CD14-positive monocyte (primary cell): ENCODE measurements at regions not wholly inside any gene's neighbourhood (a gene's known extent, or its start where the extent isn't known, plus 50 kb on each side); places are given as distances from the start of the nearest gene placed in this dataset.

Experiments used
- DNase-seq, 3 donors: peaks; one replicate each; pipeline ENCODE4 v3.0.0-alpha.2; 2011 to 2022
- H2AFZ ChIP-seq: 2 replicates; pipeline ENCODE4 v1.6.0; 2012; ENCODE audit warnings: mild to moderate bottlenecking, low read depth, low read length, inconsistent platforms; ENCODE audit not compliant: insufficient read depth, poor library complexity, severe bottlenecking
- H3K27ac ChIP-seq, 2 donors: 1 replicate in 1 of 2; 2 replicates in 1 of 2; pipeline ENCODE4 v1.5.1; 2012 to 2013; ENCODE audit warnings: low read length in 2 of 2, control low read depth in 1 of 2, inconsistent platforms in 1 of 2, low read depth in 1 of 2, mild to moderate bottlenecking in 1 of 2
- H3K27me3 ChIP-seq, 2 donors: one replicate each; pipeline versions ENCODE4 v1.6.0 to v1.6.1; 2011 to 2013; ENCODE audit warnings: low read length in 2 of 2; ENCODE audit not compliant: control insufficient read depth in 2 of 2, insufficient read depth in 2 of 2
- H3K36me3 ChIP-seq, 2 donors: replicated peaks in 1 of 2; 1 replicate in 1 of 2; 2 replicates in 1 of 2; pipeline versions ENCODE4 v1.5.1 to v1.6.1; 2012 to 2013; ENCODE audit warnings: low read length in 2 of 2, control low read depth in 1 of 2, inconsistent platforms in 1 of 2, mild to moderate bottlenecking in 1 of 2; ENCODE audit not compliant: insufficient read depth in 2 of 2, control insufficient read depth in 1 of 2
- H3K4me1 ChIP-seq, 2 donors: 1 replicate in 1 of 2; 2 replicates in 1 of 2; pipeline versions ENCODE4 v1.5.1 to v1.6.1; 2012 to 2013; ENCODE audit warnings: low read length in 2 of 2, control low read depth in 1 of 2, inconsistent platforms in 1 of 2, mild to moderate bottlenecking in 1 of 2, moderate library complexity in 1 of 2; ENCODE audit not compliant: insufficient read depth in 2 of 2, control insufficient read depth in 1 of 2
- H3K4me2 ChIP-seq: replicated peaks from 2 replicates; pipeline ENCODE3; 2012; ENCODE audit warnings: low read length, moderate library complexity, mild to moderate bottlenecking; ENCODE audit not compliant: poor library complexity, severe bottlenecking; ENCODE audit errors: extremely low read depth
- H3K4me3 ChIP-seq, 3 experiments: fragments of 200-600 bp in 1 of 3; sonication (generic) in 1 of 3; replicated peaks in 1 of 3; 1 replicate in 2 of 3; 2 replicates in 1 of 3; pipeline ENCODE4 v1.5.1; 2011 to 2013; ENCODE audit warnings: low read length in 3 of 3, mild to moderate bottlenecking in 3 of 3, control low read depth in 2 of 3, low read depth in 2 of 3, inconsistent platforms in 1 of 3, moderate library complexity in 1 of 3
- H3K79me2 ChIP-seq: 2 replicates; pipeline ENCODE4 v1.6.0; 2012; ENCODE audit warnings: mild to moderate bottlenecking, control low read depth, inconsistent platforms, low read length, moderate library complexity; ENCODE audit not compliant: insufficient read depth
- H3K9ac ChIP-seq: 2 replicates; pipeline ENCODE4 v1.6.0; 2017; ENCODE audit warnings: low read length, mild to moderate bottlenecking; ENCODE audit not compliant: insufficient read depth, poor library complexity, severe bottlenecking
- H3K9me3 ChIP-seq, 2 donors: replicated peaks in 1 of 2; 1 replicate in 1 of 2; 2 replicates in 1 of 2; pipeline versions ENCODE4 v1.5.1 to v1.6.1; 2012 to 2013; ENCODE audit warnings: low read length in 2 of 2, control low read depth in 1 of 2; ENCODE audit not compliant: control insufficient read depth in 1 of 2, insufficient read depth in 1 of 2
- H4K20me1 ChIP-seq: 2 replicates; pipeline ENCODE4 v1.6.0; 2012; ENCODE audit warnings: mild to moderate bottlenecking, low read length, control low read depth, moderate library complexity; ENCODE audit not compliant: insufficient read depth
- H3K27ac Mint-ChIP-seq, 7 donors: one replicate each; pipeline ENCODE4 v1.8.0; 2020; ENCODE audit warnings: mild to moderate bottlenecking in 7 of 7, mixed read lengths in 7 of 7, moderate library complexity in 6 of 7, inconsistent platforms in 2 of 7
- H3K27me3 Mint-ChIP-seq, 3 donors: one replicate each; pipeline ENCODE4 v1.8.0; 2021 to 2022; ENCODE audit warnings: low read depth in 3 of 3, mild to moderate bottlenecking in 3 of 3, mixed read lengths in 3 of 3, moderate library complexity in 3 of 3, inconsistent platforms in 1 of 3
- H3K36me3 Mint-ChIP-seq, 2 donors: one replicate each; pipeline ENCODE4 v1.8.0; 2020; ENCODE audit warnings: mixed read lengths in 2 of 2, inconsistent platforms in 1 of 2, mild to moderate bottlenecking in 1 of 2
- H3K4me1 Mint-ChIP-seq: one replicate; pipeline ENCODE4 v1.8.0; 2020; ENCODE audit warnings: mild to moderate bottlenecking, mixed read lengths
- H3K4me3 Mint-ChIP-seq, 2 donors: one replicate each; pipeline ENCODE4 v1.8.0; 2020; ENCODE audit warnings: mild to moderate bottlenecking in 2 of 2, mixed read lengths in 2 of 2, moderate library complexity in 1 of 2
- H3K9me3 Mint-ChIP-seq, 7 donors: one replicate each; pipeline ENCODE4 v1.8.0; 2020 to 2022; ENCODE audit warnings: mixed read lengths in 7 of 7, mild to moderate bottlenecking in 6 of 7, moderate library complexity in 6 of 7, inconsistent platforms in 2 of 7
- WGBS: methylation state at CpG from one replicate; pipeline ENCODE4 v1.1.5; 2013; ENCODE audit warnings: missing lambda C conversion rate; ENCODE audit not compliant: insufficient coverage; 5-methylcytosine and 5-hydroxymethylcytosine counted together
- intact Hi-C, 2 donors: fragments of 100-400 bp; cut with micrococcal nuclease; formaldehyde crosslinking; loops; one replicate each; pipeline versions ENCODE4 v1.15.0 to v1.15.1; 2023
- TF ChIP-seq, protein P1 (sequence below): fragments of 200-600 bp; IDR thresholded peaks from one replicate; pipeline ENCODE4 v1.8.0; 2022; ENCODE audit warnings: antibody characterized with exemption, mild to moderate bottlenecking

DNA sequence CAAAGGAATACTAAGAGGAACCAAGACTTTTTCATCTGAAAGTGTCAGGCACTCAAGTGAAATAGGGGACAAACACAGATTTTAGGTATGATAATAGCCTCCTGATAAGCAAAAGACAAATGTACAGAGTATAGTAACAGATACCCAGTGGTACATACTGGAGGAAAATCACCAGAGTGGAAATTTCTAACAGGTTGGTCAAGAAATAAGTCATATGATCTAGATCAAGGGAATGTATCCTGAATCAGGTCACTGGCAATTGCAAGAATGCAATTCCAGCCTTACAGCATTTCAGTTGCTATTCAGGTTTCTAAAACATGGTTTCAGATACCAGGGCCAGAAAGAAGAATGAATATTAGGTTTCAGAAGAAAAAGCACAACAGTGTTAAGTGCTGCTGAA, 82.2 kb upstream of the SLCO6A1 start:
- no peak overlapping the region for H3K4me3 Mint-ChIP-seq
- no peaks in the 10 kb centered on the region for H4K20me1 ChIP-seq
- H3K9me3 Mint-ChIP-seq: no peaks in the 10 kb centered on the region
- no peak overlapping the region for H2AFZ ChIP-seq
- H3K4me3 ChIP-seq: no peak overlapping the region
- DNase-seq: no peak
- H3K79me2 ChIP-seq: no peaks in the 10 kb centered on the region
- H3K36me3 ChIP-seq: no peaks in the 10 kb centered on the region
- no peaks in the 10 kb centered on the region for H3K36me3 Mint-ChIP-seq
- H3K27me3 ChIP-seq: no peaks in the 10 kb centered on the region
- TF ChIP-seq, protein P1, sequence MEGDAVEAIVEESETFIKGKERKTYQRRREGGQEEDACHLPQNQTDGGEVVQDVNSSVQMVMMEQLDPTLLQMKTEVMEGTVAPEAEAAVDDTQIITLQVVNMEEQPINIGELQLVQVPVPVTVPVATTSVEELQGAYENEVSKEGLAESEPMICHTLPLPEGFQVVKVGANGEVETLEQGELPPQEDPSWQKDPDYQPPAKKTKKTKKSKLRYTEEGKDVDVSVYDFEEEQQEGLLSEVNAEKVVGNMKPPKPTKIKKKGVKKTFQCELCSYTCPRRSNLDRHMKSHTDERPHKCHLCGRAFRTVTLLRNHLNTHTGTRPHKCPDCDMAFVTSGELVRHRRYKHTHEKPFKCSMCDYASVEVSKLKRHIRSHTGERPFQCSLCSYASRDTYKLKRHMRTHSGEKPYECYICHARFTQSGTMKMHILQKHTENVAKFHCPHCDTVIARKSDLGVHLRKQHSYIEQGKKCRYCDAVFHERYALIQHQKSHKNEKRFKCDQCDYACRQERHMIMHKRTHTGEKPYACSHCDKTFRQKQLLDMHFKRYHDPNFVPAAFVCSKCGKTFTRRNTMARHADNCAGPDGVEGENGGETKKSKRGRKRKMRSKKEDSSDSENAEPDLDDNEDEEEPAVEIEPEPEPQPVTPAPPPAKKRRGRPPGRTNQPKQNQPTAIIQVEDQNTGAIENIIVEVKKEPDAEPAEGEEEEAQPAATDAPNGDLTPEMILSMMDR: no peak
- peaks cover 3% of the 10 kb centered on the region for H3K4me1 Mint-ChIP-seq
- intact Hi-C loops: no loop called here
- no peak overlapping the region for H3K4me2 ChIP-seq
- H3K9me3 ChIP-seq: no peaks in the 10 kb centered on the region
- no peak overlapping the region for H3K27ac Mint-ChIP-seq
- peaks cover 0 to 2% (median 0%) of the 10 kb centered on the region in 3 donors for H3K27me3 Mint-ChIP-seq
- no peaks in the 10 kb centered on the region for H3K4me1 ChIP-seq
- no peak overlapping the region for H3K27ac ChIP-seq
- H3K9ac ChIP-seq: no peak overlapping the region

DNA sequence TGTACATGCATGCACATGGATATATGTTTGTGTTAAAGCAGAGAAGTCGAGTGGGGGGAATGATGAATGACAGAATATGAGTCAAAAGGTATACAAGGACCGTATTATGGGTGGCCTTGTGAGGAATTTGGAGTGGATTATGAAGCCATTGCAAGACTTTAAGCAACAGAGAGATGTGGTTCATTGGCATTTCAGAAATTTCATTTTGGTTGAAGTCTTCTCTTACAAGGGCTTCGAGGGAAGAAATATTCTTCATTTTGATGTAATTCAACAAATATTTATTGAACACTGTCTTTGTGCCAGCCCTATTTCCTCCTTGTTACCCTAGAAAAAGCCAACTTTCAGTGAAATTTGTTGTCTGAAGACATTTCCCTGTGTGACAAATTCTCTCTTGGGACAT, 83.9 kb upstream of the SLCO6A1 start:
- Histone ChIP-seq H3K36me3 (no peaks in the 10 kb centered on the region), H3K27me3 (no peaks in the 10 kb centered on the region), H3K4me3 (no peak overlapping the region), H3K27ac (no peak overlapping the region), H3K79me2 (no peaks in the 10 kb centered on the region), H3K9ac (no peak overlapping the region), H4K20me1 (no peaks in the 10 kb centered on the region), H3K9me3 (no peaks in the 10 kb centered on the region), H3K4me2 (no peak overlapping the region), H2AFZ (no peak overlapping the region), H3K4me1 (no peaks in the 10 kb centered on the region)
- H3K36me3 Mint-ChIP-seq: no peaks in the 10 kb centered on the region
- H3K4me1 Mint-ChIP-seq: peaks cover 3% of the 10 kb centered on the region
- H3K27me3 Mint-ChIP-seq: peaks cover 0 to 2% (median 0%) of the 10 kb centered on the region in 3 donors
- H3K27ac Mint-ChIP-seq: no peak overlapping the region
- WGBS: 94% methylated on average over 2 of the region's 3 CpGs
- no peak overlapping the region for H3K4me3 Mint-ChIP-seq
- H3K9me3 Mint-ChIP-seq: no peaks in the 10 kb centered on the region
- intact Hi-C loops: no loop called here
- no peak for DNase-seq
- TF ChIP-seq, protein P1: no peak
